ENCODE measurements at regions not wholly inside any gene's neighbourhood (a gene's known extent, or its start where the extent isn't known, plus 50 kb on each side); places are given as distances from the start of the nearest gene placed in this dataset.

DNA sequence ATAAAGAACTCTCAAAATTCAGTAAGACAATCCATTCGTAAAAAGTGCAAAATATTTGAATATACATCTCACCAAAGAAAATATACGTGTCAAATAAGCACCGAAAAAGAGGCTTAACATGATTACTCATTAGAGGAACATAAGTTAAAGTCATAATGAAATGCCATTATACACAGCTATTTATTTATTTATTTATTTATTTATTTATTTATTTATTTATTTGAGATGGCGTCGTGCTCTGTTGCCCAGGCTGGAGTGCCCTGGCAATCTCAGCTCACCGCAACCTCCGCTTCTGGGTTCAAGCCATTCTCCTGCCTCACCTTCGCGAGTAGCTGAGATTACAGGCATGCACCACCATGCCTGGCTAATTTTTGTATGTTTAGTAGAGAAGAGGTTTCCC lies 203.6 kb upstream of the UBASH3B start:
- Histone ChIP-seq H3K27me3 (replicated peaks) (no peaks in the 10 kb centered on the region), H3K4me3 (ENCODE audit: low read depth, low read length) (no peak overlapping the region), H3K36me3 (replicated peaks) (no peaks in the 10 kb centered on the region), H3K27ac (no peak overlapping the region)
- TF ChIP-seq, protein P1, sequence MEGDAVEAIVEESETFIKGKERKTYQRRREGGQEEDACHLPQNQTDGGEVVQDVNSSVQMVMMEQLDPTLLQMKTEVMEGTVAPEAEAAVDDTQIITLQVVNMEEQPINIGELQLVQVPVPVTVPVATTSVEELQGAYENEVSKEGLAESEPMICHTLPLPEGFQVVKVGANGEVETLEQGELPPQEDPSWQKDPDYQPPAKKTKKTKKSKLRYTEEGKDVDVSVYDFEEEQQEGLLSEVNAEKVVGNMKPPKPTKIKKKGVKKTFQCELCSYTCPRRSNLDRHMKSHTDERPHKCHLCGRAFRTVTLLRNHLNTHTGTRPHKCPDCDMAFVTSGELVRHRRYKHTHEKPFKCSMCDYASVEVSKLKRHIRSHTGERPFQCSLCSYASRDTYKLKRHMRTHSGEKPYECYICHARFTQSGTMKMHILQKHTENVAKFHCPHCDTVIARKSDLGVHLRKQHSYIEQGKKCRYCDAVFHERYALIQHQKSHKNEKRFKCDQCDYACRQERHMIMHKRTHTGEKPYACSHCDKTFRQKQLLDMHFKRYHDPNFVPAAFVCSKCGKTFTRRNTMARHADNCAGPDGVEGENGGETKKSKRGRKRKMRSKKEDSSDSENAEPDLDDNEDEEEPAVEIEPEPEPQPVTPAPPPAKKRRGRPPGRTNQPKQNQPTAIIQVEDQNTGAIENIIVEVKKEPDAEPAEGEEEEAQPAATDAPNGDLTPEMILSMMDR (IDR thresholded peaks at IDR 0.05; ENCODE audit: low read depth, low read length, missing control alignments), result no peak
- in situ Hi-C loops (cut with HindIII; ENCODE audit: low pct_ligation_motif_present, low sequenced_read_pairs), result no loop called here
- no peak for DNase-seq

GRCh38 chr11:122441666-122442035 lies 213.9 kb upstream of the UBASH3B start:
- in situ Hi-C loops (cut with HindIII; ENCODE audit: low pct_ligation_motif_present, low sequenced_read_pairs), result no loop called here
- Histone ChIP-seq H3K36me3 (replicated peaks) (no peaks in the 10 kb centered on the region), H3K27me3 (replicated peaks) (peaks cover 17% of the 10 kb centered on the region), H3K27ac (no peak overlapping the region), H3K4me3 (ENCODE audit: low read depth, low read length) (peak overlapping the region; percentile 22)
- TF ChIP-seq, protein P1 (IDR thresholded peaks at IDR 0.05; ENCODE audit: low read depth, low read length, missing control alignments), result no peak
- no peak for DNase-seq

- in situ Hi-C loops (cut with HindIII; ENCODE audit: low pct_ligation_motif_present, low sequenced_read_pairs), result no loop called here
Observed at GRCh38 chr11:122440811-122441665, 214.5 kb upstream of the UBASH3B start.

DNA sequence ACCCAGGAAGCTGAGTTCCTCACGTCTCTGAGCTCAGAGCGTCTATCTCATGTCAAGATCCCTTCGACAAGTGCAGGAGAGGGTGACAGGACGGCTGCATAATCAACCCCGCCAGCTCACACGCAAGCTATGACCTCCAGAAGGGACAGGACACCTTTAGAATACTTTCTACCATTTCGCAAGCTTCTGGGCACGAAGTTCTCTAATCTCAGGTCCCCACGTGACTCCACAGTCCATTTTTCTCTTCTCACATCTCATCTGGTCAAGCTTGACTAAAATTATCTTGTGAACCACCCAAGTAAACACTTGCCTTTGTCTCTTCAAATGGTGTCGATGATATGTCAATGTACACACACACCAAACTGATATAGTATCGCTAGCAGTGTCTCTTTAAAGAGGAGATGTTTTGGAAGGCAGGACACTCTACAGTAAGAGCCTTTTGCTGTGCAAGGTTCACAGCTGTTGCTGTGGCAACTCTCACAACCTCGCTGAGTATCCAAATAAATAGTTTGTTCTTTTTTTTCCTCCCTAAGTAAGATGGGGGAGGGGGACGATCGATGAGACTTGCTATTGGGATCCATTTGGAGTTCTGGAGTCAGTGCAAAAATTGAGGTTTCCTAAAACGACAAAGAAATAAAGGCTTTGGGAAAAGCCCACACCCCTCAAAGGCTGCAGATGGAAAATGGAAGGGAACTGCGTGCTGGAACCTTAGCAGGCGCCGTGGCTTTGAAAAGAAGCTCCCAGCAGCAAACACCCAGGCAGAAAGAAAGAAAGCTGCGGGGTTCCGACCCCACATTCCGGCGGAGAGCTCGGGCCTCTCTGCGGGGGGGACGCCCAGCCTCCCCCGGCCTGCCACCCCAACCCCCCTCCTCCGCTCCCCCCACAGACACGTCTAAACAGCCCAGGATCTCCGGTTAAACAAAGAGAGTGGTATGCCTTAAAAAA lies 215.4 kb upstream of the UBASH3B start:
- H3K27me3 ChIP-seq (replicated peaks), result peaks cover 17% of the 10 kb centered on the region
- DNase-seq, result peak; percentile 34
- H3K27ac ChIP-seq, result no peak overlapping the region
- H3K4me3 ChIP-seq (ENCODE audit: low read depth, low read length), result peak overlapping the region; percentile 47
- in situ Hi-C loops (cut with HindIII; ENCODE audit: low pct_ligation_motif_present, low sequenced_read_pairs), result no loop called here
- H3K36me3 ChIP-seq (replicated peaks), result no peaks in the 10 kb centered on the region
- TF ChIP-seq, protein P1 (IDR thresholded peaks at IDR 0.05; ENCODE audit: low read depth, low read length, missing control alignments), result no peak

More at GRCh38 chr11:122440811-122441665, 214.5 kb upstream of the UBASH3B start:
- Histone ChIP-seq H3K36me3 (replicated peaks) (no peaks in the 10 kb centered on the region), H3K27ac (no peak overlapping the region), H3K4me3 (ENCODE audit: low read depth, low read length) (peak overlapping the region; percentile 47), H3K27me3 (replicated peaks) (peaks cover 17% of the 10 kb centered on the region)
- peak; percentile 14 for DNase-seq
- TF ChIP-seq, protein P1 (IDR thresholded peaks at IDR 0.05; ENCODE audit: low read depth, low read length, missing control alignments), result no peak

DNA sequence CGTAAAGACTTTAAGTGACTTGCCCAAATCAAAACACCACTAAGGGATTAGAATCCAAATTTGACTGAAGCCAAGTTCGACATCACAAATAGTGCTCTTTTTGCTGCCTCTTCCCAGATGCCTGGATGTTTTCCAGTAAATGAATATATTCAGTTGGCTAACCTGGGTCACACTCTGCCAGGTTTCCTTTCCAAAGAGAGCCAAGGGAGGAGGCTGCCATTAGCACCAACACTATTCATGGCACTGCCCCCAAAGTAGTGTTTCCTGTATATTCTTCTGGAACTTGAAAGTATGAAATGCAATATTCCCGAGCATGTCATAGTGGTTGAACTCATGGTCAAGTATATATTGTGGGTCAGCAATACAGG lies 219.3 kb upstream of the UBASH3B start:
- TF ChIP-seq, protein P1 (IDR thresholded peaks at IDR 0.05; ENCODE audit: low read depth, low read length, missing control alignments), result no peak
- H3K27ac ChIP-seq, result no peak overlapping the region
- H3K36me3 ChIP-seq (replicated peaks), result no peaks in the 10 kb centered on the region
- H3K27me3 ChIP-seq (replicated peaks), result peaks cover 14% of the 10 kb centered on the region
- no peak overlapping the region for H3K4me3 ChIP-seq (ENCODE audit: low read depth, low read length)
- in situ Hi-C loops (cut with HindIII; ENCODE audit: low pct_ligation_motif_present, low sequenced_read_pairs), result no loop called here
- no peak for DNase-seq
